ENCODE measurements at regions not wholly inside any gene's neighbourhood (a gene's known extent, or its start where the extent isn't known, plus 50 kb on each side); places are given as distances from the start of the nearest gene placed in this dataset.

- Histone ChIP-seq H3K9me2 (replicated peaks; ENCODE audit: insufficient read depth, low read length) (no peaks in the 10 kb centered on the region), H4K20me1 (ENCODE audit: low read depth, low read length) (no peaks in the 10 kb centered on the region), H2AFZ (ENCODE audit: low read depth, low read length, severe bottlenecking) (no peak overlapping the region), H3K27me3 (ENCODE audit: low read length) (no peaks in the 10 kb centered on the region), H3K9ac (ENCODE audit: low read length) (no peak overlapping the region), H3K4me3 (ENCODE audit: insufficient read depth, low read length, poor library complexity, severe bottlenecking) (no peak overlapping the region), H3K36me3 (ENCODE audit: low read length) (no peaks in the 10 kb centered on the region), H3K27ac (ENCODE audit: low read depth, low read length) (no peak overlapping the region), H3F3A (ENCODE audit: insufficient read depth) (no peaks in the 10 kb centered on the region), H3K79me2 (ENCODE audit: insufficient read depth, low read length) (no peaks in the 10 kb centered on the region), H3K9me3 (ENCODE audit: insufficient read depth, low read length) (peaks cover 8% of the 10 kb centered on the region; the same call in 1 of the 2 replicates), H3K4me2 (ENCODE audit: low read depth, low read length, poor library complexity, severe bottlenecking) (no peak overlapping the region)
- no peak for TF ChIP-seq CTCF (IDR thresholded peaks at IDR 0.05; ENCODE audit: insufficient read depth, low read length, poor library complexity, severe bottlenecking)
- TF ChIP-seq EZH2phosphoT487 (conservative IDR thresholded peaks at IDR 0.05; ENCODE audit: low read length), result no peak
These were observed 547.3 kb upstream of the NOVA1 start for GRCh38 chr14:27145170-27145569.

GRCh38 chr14:27148143-27148542, 550.3 kb upstream of the NOVA1 start:
- H3K4me2 ChIP-seq (ENCODE audit: low read depth, low read length, poor library complexity, severe bottlenecking), result no peak overlapping the region
- no peak overlapping the region for H3K9ac ChIP-seq (ENCODE audit: low read length)
- no peak overlapping the region for H3K27ac ChIP-seq (ENCODE audit: low read depth, low read length)

GRCh38 chr14:27164139-27164538, 566.3 kb upstream of the NOVA1 start:
- Histone ChIP-seq H3F3A (ENCODE audit: insufficient read depth) (no peaks in the 10 kb centered on the region), H3K36me3 (ENCODE audit: low read length) (no peaks in the 10 kb centered on the region), H3K27ac (ENCODE audit: low read depth, low read length) (no peak overlapping the region), H3K4me3 (ENCODE audit: insufficient read depth, low read length, poor library complexity, severe bottlenecking) (no peak overlapping the region), H4K20me1 (ENCODE audit: low read depth, low read length) (no peaks in the 10 kb centered on the region), H3K27me3 (ENCODE audit: low read length) (no peaks in the 10 kb centered on the region), H3K79me2 (ENCODE audit: insufficient read depth, low read length) (no peaks in the 10 kb centered on the region), H3K9me2 (replicated peaks; ENCODE audit: insufficient read depth, low read length) (no peaks in the 10 kb centered on the region), H3K9me3 (ENCODE audit: insufficient read depth, low read length) (0 out of 2 replicates have a peak, but pooled peaks cover 3% of the 10 kb centered on the region), H3K9ac (ENCODE audit: low read length) (no peak overlapping the region), H3K4me2 (ENCODE audit: low read depth, low read length, poor library complexity, severe bottlenecking) (no peak overlapping the region), H2AFZ (ENCODE audit: low read depth, low read length, severe bottlenecking) (no peak overlapping the region)
- TF ChIP-seq EZH2phosphoT487 (conservative IDR thresholded peaks at IDR 0.05; ENCODE audit: low read length) (no peak), CTCF (IDR thresholded peaks at IDR 0.05; ENCODE audit: insufficient read depth, low read length, poor library complexity, severe bottlenecking) (no peak)

More at GRCh38 chr14:27148143-27148542, 550.3 kb upstream of the NOVA1 start:
- no peak overlapping the region for H3K4me3 ChIP-seq (ENCODE audit: insufficient read depth, low read length, poor library complexity, severe bottlenecking)
- no peaks in the 10 kb centered on the region for H4K20me1 ChIP-seq (ENCODE audit: low read depth, low read length)
- H3F3A ChIP-seq (ENCODE audit: insufficient read depth), result no peaks in the 10 kb centered on the region
- no peak overlapping the region for H2AFZ ChIP-seq (ENCODE audit: low read depth, low read length, severe bottlenecking)
- TF ChIP-seq CTCF (IDR thresholded peaks at IDR 0.05; ENCODE audit: insufficient read depth, low read length, poor library complexity, severe bottlenecking), result no peak
- TF ChIP-seq EZH2phosphoT487 (conservative IDR thresholded peaks at IDR 0.05; ENCODE audit: low read length), result no peak
- H3K9me2 ChIP-seq (replicated peaks; ENCODE audit: insufficient read depth, low read length), result no peaks in the 10 kb centered on the region
- H3K79me2 ChIP-seq (ENCODE audit: insufficient read depth, low read length), result no peaks in the 10 kb centered on the region
- H3K9me3 ChIP-seq (ENCODE audit: insufficient read depth, low read length), result peaks cover 14% of the 10 kb centered on the region; the same call in 1 of the 2 replicates
- H3K36me3 ChIP-seq (ENCODE audit: low read length), result no peaks in the 10 kb centered on the region
- no peaks in the 10 kb centered on the region for H3K27me3 ChIP-seq (ENCODE audit: low read length)

All from SU-DHL-6 (cell line).